ENCODE measurements at regions not wholly inside any gene's neighbourhood (a gene's known extent, or its start where the extent isn't known, plus 50 kb on each side); places are given as distances from the start of the nearest gene placed in this dataset.
"Not testable (repeated sequence)": the region's sequence is repeated elsewhere in the genome, so short reads cannot be mapped to it uniquely, and the experiment has no call there.

GRCh38 chr1:29569971-29570634, 333.8 kb downstream of the PTPRU start:
- DNase-seq (ENCODE audit: low read depth in 1 of 2, low spot score in 1 of 2): no peak

GRCh38 chr1:29567257-29567656, 330.9 kb downstream of the PTPRU start:
- DNase-seq (ENCODE audit: low read depth in 1 of 2, low spot score in 1 of 2): no peak

DNA sequence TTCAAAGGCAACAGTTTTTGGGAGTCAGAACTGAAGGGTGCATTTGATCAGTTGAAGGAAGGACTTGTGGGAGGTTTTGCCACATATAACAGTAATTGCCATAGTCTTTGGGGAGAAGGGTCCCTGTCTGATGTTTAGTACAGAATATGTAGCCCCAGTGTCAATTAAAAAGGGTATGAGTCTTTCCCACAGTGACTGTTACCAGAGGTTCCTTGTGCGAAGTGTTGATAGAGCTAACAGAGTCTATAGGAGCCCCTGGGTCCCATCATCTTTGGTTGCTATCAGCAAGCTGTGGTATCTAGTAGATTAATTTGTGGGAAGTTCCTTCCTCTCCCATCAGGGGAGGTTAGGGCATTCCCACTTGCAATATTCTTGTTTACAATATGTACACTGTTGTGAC, 329.2 kb downstream of the PTPRU start:
- DNase-seq (ENCODE audit: low read depth in 1 of 2, low spot score in 1 of 2): no peak

DNA sequence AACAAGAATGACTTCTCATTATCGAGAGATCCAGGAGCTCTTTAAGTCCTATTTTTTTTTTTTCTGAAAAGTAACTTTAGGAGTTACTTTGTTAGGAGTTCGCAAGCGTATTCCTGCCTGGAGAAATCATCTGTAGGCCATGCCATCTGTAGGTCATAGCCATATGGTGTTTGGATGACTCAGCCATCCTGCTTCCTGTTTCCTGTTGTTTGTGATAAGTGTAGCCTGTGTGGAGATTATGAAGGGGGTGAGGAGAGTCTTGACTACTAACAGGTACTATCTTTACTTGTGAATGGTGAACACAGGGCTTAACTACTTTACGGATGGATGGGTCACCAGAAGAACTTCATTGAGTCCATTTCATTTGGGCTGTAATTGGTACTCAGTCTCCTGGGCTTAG, 327.2 kb downstream of the PTPRU start:
- DNase-seq (ENCODE audit: low read depth in 1 of 2, low spot score in 1 of 2): no peak

- DNase-seq (ENCODE audit: low read depth in 1 of 2, low spot score in 1 of 2): no peak
These were observed 326.8 kb downstream of the PTPRU start for GRCh38 chr1:29563092-29563491.

- DNase-seq (ENCODE audit: low read depth in 1 of 2, low spot score in 1 of 2): no peak
These were observed 322.7 kb downstream of the PTPRU start for GRCh38 chr1:29559056-29559455.

DNA sequence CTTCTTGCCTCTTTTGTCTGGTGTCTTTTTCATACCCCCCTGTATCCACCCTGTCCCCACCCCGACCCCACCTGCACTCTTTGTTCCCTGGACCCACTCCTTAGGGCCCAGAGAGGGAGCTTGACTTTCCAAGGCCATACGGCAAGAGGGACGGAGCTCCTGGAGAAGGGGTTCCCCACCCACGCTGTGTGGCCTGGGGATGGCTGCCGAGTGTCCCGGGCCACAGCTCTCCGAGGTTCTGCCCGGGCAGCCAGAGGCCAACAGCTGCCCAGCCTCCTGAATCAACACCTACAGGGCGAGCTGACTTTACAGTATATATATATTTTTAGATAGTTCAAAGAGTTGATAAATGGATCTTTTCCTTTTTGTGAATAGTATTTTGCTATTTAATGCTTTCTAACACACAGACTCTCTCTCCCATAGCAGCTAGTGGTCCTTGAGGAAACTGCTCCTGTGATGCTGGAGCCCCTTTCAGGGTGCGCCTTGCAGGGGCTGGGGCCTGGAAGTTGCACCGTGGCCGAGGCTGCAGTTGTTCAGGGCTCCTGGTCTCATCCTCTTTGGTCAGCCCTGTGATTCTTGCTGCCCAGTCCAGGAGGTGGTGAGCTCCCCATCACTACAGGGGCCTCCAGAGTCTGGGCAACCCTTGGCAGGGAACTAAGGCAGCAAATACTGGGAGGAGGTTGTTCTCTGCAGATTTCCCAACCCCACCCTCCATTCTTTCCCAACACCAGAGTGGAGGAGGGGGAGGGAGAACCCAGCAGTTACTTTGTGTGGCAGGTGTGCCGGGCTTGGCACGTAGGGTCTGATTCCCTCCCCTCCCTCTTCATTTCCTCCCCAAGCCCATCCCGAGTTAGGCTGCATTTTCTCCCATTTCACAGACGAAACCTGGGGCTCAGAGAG, 321.6 kb downstream of the PTPRU start:
- DNase-seq (ENCODE audit: low read depth in 1 of 2, low spot score in 1 of 2): no peak

GRCh38 chr1:29557066-29557465, 320.7 kb downstream of the PTPRU start:
- no peak for DNase-seq (ENCODE audit: low read depth in 1 of 2, low spot score in 1 of 2)

DNA sequence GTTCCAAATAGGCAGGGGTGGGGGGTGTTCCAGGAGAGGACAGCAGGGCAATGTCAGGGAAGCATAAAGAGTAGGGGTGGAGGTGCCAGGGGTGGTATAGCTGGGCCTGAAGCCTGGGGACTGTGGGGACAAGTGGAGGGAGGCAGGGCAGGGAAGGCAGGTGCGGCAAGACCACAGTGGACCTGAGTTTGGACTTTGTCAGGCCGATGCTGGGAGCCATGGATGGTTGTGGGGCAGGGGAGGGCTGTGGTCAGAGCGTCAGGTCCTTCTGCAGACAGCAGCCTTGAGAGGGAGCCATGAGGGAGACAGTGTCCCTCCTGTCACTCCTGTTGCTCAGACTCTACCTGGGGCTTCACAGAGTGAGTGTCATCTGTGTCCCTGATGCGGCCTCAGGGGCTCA, 320.3 kb downstream of the PTPRU start:
- DNase-seq (ENCODE audit: low read depth in 1 of 2, low spot score in 1 of 2): no peak

GRCh38 chr1:29555043-29555620, 318.8 kb downstream of the PTPRU start:
- no peak for DNase-seq (ENCODE audit: low read depth in 1 of 2, low spot score in 1 of 2)

DNA sequence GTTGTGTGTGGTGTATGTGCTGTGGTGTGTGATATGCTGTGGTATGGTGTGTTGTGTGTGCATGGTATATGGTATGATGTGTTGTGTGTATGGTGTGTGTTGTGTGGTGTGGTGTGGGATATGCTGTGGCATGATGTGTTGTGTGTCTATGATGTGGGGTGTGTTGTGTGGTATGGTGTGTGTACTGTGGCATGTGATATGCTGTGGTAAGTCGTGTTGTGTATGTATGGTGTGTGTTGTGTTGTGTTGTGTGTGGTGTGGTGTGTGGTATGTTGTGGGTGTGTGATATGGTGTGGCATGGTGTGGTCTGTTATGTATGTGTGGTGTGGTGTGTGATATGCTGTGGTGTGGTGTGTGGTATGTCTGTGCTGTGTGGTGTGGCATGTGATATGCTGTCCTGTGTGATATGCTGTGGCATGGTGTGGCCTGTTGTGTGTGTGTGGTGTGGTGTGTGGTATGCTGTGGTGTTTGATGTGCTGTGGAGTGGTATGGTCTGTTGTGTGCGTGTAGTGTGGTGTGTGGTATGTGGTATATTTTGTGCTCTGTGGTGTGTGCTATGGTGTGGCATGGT, 318.0 kb downstream of the PTPRU start:
- DNase-seq (ENCODE audit: low read depth in 1 of 2, low spot score in 1 of 2): no peak

GRCh38 chr1:29551123-29551936, 315.0 kb downstream of the PTPRU start:
- DNase-seq (ENCODE audit: low read depth in 1 of 2, low spot score in 1 of 2): no peak

DNA sequence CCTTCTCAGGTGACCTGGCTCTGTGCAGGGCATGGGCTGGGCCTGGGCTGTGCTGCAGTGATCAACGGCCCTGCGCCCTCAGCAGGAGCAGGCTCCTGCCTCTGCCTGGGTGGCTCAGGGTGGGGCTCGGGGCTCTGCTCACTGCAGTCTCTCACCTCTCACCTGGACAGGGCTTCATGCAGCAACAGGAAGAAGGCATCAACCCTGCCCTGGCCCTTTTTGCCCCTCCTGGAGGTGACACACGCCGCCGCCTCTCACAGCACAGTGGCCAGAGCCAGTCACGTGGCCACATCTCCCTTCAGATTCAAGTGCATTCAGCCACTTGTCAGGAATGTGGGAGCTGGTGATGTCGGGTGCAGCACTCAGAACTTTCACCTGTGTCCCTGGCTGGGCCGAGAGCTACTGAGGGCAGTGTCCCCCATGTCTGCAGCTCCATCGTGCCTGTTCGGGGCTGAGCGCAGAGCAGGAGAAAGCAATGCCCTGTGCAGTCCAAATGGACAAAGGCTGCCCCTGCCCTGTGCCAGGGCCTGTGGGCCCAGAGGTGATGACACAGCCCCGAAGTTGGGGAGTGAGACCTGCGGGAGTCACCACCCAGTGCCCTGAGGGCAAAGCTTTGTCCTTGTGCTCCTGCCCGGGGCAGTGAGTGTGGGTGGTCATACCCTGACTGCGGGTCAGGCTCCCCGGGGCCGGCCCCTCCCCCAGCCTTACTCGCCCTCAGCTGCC, 314.0 kb downstream of the PTPRU start:
- no peak for DNase-seq (ENCODE audit: low read depth in 1 of 2, low spot score in 1 of 2)

DNA sequence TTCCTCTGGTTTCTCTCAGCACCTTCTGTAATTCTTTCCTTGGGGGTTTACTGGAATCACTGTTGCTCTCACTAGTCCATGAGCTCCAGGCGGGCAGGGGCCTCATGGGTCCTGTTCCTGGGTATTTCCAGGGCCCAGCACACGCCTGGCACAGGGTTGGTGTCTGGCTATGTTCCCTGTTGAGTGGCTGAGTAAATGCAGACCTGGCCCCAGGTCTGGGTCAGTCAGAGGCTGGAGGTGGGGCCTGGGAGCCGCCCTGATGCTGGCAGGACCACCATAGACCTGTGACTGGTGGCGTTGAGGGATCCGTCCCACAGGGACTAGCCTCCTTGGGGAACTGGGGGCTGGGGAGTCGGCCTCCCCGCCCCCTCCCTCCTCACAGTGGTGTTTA, 313.4 kb downstream of the PTPRU start:
- not testable (repeated sequence) for DNase-seq (ENCODE audit: low read depth in 1 of 2, low spot score in 1 of 2)

DNA sequence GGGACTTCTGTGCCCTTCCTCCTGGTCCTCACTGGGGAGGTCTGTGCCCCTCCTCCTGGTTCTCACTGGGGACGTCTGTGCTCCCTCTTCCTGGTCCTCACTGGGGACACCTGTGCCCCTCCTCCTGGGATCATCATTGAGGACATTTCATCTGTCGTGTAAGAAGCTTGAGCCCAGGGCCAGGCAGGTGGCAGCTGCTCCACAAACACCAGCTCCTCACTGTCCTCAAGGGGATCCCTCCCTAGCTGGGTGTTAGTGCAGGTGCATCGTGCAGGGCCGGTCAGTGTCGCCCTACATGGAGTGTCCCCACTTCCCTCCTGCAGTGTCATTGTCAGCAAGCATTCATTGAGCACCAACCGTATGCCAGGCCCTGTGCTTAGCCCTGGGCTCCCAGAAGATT, 312.7 kb downstream of the PTPRU start:
- no peak for DNase-seq (ENCODE audit: low read depth in 1 of 2, low spot score in 1 of 2)

DNA sequence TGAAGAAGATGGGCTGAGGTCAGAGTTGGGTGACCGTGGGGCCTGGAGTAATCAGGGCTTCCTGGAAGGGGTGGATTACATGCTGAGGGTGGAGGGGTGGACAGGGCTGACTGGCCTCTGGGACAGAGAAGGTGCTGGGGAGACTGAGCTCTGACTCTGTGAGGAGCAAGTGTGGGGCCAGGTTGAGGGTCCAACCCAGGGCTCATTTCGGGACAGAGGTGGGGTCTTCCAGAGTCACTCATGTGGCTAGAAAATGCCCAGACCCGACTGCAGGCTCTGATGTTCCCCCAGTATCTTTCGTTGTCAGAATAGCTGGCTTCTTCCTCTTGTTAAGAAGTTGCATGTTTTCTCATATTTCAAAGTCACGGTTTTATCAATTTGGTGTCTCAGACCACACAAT, 311.8 kb downstream of the PTPRU start:
- DNase-seq (ENCODE audit: low read depth in 1 of 2, low spot score in 1 of 2): no peak

DNA sequence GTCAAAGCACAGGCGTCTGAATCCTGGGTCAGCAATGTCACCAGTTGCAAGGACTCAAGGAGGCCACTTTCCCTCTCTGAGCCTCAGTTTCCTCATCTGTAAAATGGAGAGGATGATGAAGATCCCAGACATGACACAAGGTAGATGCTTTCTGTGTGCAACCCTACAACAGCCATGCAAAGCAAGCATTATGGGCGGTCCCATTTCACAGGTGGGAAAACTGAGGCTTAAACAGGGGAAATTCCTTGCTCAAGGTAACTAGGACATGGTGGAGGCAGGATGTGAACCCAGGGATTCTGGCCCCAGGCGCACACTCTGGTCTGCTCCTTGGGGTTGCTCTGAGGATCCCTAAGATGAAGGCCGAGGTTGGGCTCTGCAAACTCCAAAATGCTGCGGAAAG, 311.0 kb downstream of the PTPRU start:
- no peak for DNase-seq (ENCODE audit: low read depth in 1 of 2, low spot score in 1 of 2)

- no peak for DNase-seq (ENCODE audit: low read depth in 1 of 2, low spot score in 1 of 2)
These were observed 310.2 kb downstream of the PTPRU start for GRCh38 chr1:29546496-29546895.

DNA sequence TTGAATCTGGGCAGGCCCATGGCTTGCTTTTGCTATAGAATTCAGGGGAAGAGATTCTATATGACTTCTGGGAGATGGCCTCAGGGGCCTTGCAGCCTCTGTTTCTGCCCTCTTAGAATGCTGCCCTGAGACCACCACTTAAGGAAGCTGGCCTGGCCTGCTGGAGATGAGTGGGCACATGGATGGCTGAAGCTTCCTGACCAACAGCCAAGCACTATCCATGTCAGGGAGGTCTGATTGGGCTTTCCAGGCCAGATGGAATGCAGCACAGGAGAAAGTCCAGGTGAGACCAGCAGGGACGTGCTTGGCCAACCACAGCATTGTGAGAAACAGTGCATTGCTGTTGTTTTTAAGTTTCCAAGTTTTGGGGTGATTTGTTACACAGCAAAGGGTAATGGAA, 308.1 kb downstream of the PTPRU start:
- no peak for DNase-seq (ENCODE audit: low read depth in 1 of 2, low spot score in 1 of 2)

DNA sequence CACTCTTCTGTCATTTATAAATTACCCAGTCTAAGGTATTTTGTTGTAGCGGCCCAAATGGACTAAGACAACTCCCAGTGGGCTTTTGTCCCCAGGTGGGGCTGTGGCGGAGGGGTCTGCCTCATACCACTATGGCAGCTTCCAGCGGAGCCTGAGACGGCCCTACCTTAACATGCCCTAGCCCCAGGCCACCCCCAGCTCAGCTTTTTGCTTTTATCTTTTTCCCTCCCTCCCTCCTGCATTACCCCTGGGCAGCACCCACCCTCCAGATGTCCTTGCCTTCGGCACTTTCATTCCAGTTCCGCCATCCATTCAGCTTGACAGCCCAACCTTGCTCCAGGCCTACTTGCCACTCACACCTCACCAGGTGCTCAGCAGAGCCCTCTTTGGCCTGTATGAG, 307.3 kb downstream of the PTPRU start:
- no peak for DNase-seq (ENCODE audit: low read depth in 1 of 2, low spot score in 1 of 2)

Measured in stimulated activated CD4-positive, alpha-beta T cell treated with anti-CD3 and anti-CD28 coated beads, Interleukin-15, amount 100 ng/mL, for 1 hour (primary cell).